HUES48 (cell line): ENCODE measurements at regions not wholly inside any gene's neighbourhood (a gene's known extent, or its start where the extent isn't known, plus 50 kb on each side); places are given as distances from the start of the nearest gene placed in this dataset.

Experiments
- H3K27ac ChIP-seq: one replicate; pipeline ENCODE4 v1.7.0; 2013; ENCODE audit warnings: low read depth, low read length, inconsistent platforms
- H3K27me3 ChIP-seq: 2 replicates; pipeline ENCODE4 v1.6.1; 2013; ENCODE audit warnings: mild to moderate bottlenecking, low read length; ENCODE audit not compliant: control insufficient read depth, insufficient read depth
- H3K36me3 ChIP-seq: 2 replicates; pipeline ENCODE4 v1.6.1; 2013; ENCODE audit warnings: low read length; ENCODE audit not compliant: control insufficient read depth, insufficient read depth
- H3K4me1 ChIP-seq: 2 replicates; pipeline ENCODE4 v1.6.1; 2013; ENCODE audit warnings: mild to moderate bottlenecking, low read length; ENCODE audit not compliant: control insufficient read depth, insufficient read depth
- H3K4me3 ChIP-seq: 2 replicates; pipeline ENCODE4 v1.5.1; 2013; ENCODE audit warnings: mild to moderate bottlenecking, low read depth, low read length
- H3K9ac ChIP-seq: 2 replicates; pipeline ENCODE4 v1.6.1; 2013; ENCODE audit warnings: mild to moderate bottlenecking, low read depth, low read length, moderate library complexity
- H3K9me3 ChIP-seq: 2 replicates; pipeline ENCODE4 v1.6.1; 2013; ENCODE audit warnings: low read length; ENCODE audit not compliant: control insufficient read depth, insufficient read depth

GRCh38 chr13:23947893-23948292 is 50.6 kb upstream of the C1QTNF9B start:
- H3K9me3 ChIP-seq: no peaks in the 10 kb centered on the region
- H3K9ac ChIP-seq: no peak overlapping the region
- no peaks in the 10 kb centered on the region for H3K36me3 ChIP-seq
- no peak overlapping the region for H3K27ac ChIP-seq
- H3K4me3 ChIP-seq: no peak overlapping the region
- H3K4me1 ChIP-seq: no peaks in the 10 kb centered on the region
- H3K27me3 ChIP-seq: no peaks in the 10 kb centered on the region

DNA sequence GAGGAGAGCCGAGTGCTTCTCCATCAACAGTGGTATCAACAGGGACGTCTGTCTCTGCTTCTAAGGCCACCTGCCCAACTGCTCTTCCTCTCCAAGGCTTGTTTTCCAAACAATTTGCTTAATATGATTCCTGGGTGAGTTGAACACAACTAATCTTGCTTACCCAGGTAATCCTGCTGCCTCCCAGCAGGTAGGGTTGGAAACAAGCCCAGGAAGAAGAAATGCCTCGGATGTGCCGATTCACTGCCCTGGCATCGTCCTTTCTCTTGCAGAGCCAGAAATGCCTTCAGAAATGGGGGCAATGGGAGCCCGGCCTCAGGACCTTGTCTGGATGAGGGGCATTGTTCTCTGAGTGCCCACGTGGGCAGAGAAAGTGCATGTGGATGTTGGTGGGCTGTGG is 51.9 kb upstream of the C1QTNF9B start:
- no peaks in the 10 kb centered on the region for H3K27me3 ChIP-seq
- H3K27ac ChIP-seq: no peak overlapping the region
- H3K36me3 ChIP-seq: no peaks in the 10 kb centered on the region
- no peaks in the 10 kb centered on the region for H3K9me3 ChIP-seq
- no peak overlapping the region for H3K9ac ChIP-seq
- H3K4me1 ChIP-seq: no peaks in the 10 kb centered on the region
- H3K4me3 ChIP-seq: no peak overlapping the region

DNA sequence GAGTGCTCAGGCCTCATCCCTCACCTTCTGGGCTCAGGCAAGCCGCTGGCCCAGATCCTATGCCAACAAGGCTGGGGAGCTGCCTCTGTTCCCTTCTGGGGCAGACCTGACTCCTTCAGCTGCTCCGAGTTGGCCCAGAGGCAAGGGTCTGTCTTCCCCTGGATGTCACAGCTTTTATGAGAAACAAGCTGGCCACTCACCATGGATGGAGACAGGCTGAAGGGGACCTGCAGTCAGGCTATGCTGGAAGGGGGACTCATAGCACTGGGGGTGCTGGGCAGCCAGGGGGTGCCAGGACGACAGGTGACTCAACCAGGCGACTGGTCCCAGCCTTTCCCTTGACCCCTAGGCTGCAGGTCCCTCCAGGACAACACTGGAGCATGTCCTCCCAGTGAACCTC is 52.4 kb upstream of the C1QTNF9B start:
- no peaks in the 10 kb centered on the region for H3K9me3 ChIP-seq

GRCh38 chr13:23950736-23951510 is 53.6 kb upstream of the C1QTNF9B start:
- Histone ChIP-seq H3K9me3 (no peaks in the 10 kb centered on the region), H3K4me3 (no peak overlapping the region), H3K36me3 (no peaks in the 10 kb centered on the region), H3K4me1 (no peaks in the 10 kb centered on the region; the same call in 1 of the 2 replicates), H3K9ac (no peak overlapping the region), H3K27me3 (no peaks in the 10 kb centered on the region), H3K27ac (no peak overlapping the region)

More for the DNA sequence above, 52.4 kb upstream of the C1QTNF9B start:
- no peaks in the 10 kb centered on the region for H3K27me3 ChIP-seq
- H3K4me3 ChIP-seq: no peak overlapping the region
- H3K4me1 ChIP-seq: no peaks in the 10 kb centered on the region
- H3K27ac ChIP-seq: no peak overlapping the region
- no peak overlapping the region for H3K9ac ChIP-seq
- no peaks in the 10 kb centered on the region for H3K36me3 ChIP-seq

GRCh38 chr13:23952796-23953195 is 55.5 kb upstream of the C1QTNF9B start:
- H3K4me3 ChIP-seq: no peak overlapping the region
- no peak overlapping the region for H3K27ac ChIP-seq
- no peaks in the 10 kb centered on the region for H3K9me3 ChIP-seq
- no peaks in the 10 kb centered on the region; the same call in 1 of the 2 replicates for H3K4me1 ChIP-seq
- H3K36me3 ChIP-seq: no peaks in the 10 kb centered on the region
- H3K9ac ChIP-seq: no peak overlapping the region
- no peaks in the 10 kb centered on the region for H3K27me3 ChIP-seq

GRCh38 chr13:23953860-23954512 is 56.7 kb upstream of the C1QTNF9B start:
- H3K36me3 ChIP-seq: no peaks in the 10 kb centered on the region
- H3K4me1 ChIP-seq: no peaks in the 10 kb centered on the region; the same call in 1 of the 2 replicates
- H3K9me3 ChIP-seq: no peaks in the 10 kb centered on the region
- H3K27ac ChIP-seq: no peak overlapping the region
- H3K27me3 ChIP-seq: no peaks in the 10 kb centered on the region
- H3K4me3 ChIP-seq: no peak overlapping the region
- no peak overlapping the region for H3K9ac ChIP-seq

GRCh38 chr13:23955064-23955463 is 57.8 kb upstream of the C1QTNF9B start:
- H3K4me3 ChIP-seq: no peak overlapping the region
- no peaks in the 10 kb centered on the region for H3K36me3 ChIP-seq
- no peaks in the 10 kb centered on the region for H3K27me3 ChIP-seq
- H3K4me1 ChIP-seq: no peaks in the 10 kb centered on the region; the same call in 1 of the 2 replicates
- no peaks in the 10 kb centered on the region for H3K9me3 ChIP-seq
- no peak overlapping the region for H3K27ac ChIP-seq
- H3K9ac ChIP-seq: no peak overlapping the region

DNA sequence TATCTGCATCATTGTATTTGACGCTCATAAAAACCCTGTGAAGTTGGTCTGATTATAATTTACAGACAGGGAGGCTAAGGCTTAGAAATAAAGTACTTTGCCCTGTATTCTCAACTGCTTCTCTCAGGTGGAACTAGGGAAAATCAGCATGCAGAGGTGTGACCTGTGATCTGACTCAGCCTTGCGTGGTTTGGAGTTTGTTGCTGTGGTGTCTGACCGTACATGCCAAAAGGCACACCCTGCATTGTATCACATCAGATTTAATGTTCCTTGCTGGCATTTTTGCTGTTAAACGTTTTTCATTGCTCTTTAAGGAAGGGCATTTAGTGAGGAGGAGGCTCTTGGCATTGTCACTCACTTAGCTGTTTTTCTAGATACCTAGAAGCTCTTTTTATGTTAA is 58.8 kb upstream of the C1QTNF9B start:
- Histone ChIP-seq H3K4me1 (no peaks in the 10 kb centered on the region; the same call in 1 of the 2 replicates), H3K36me3 (no peaks in the 10 kb centered on the region), H3K27ac (no peak overlapping the region), H3K27me3 (no peaks in the 10 kb centered on the region), H3K9me3 (no peaks in the 10 kb centered on the region), H3K9ac (no peak overlapping the region), H3K4me3 (no peak overlapping the region)

DNA sequence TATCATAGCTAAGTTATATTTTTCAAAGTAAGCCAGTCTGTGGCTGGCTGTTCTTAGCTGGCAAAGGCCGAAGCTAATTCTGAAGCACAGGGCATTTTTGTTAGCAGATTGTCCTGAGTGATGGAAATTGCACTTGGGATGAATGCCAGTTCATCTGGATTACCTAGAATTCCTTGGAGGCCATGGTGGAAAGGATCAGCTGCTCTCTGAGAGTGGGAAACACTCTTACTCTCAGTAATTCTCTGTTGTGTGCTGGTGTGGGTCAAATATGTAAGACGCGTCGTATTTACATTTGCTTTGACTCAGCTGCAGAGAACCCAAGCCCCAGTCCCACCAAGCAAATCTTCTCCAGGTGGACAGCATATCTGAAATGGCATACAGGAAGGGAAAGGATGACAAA is 60.7 kb upstream of the C1QTNF9B start:
- no peak overlapping the region for H3K27ac ChIP-seq
- no peaks in the 10 kb centered on the region; the same call in 1 of the 2 replicates for H3K4me1 ChIP-seq
- H3K36me3 ChIP-seq: no peaks in the 10 kb centered on the region
- H3K9me3 ChIP-seq: no peaks in the 10 kb centered on the region
- no peak overlapping the region for H3K4me3 ChIP-seq
- H3K9ac ChIP-seq: no peak overlapping the region
- H3K27me3 ChIP-seq: no peaks in the 10 kb centered on the region

- Histone ChIP-seq H3K9ac (no peak overlapping the region), H3K4me3 (no peak overlapping the region), H3K9me3 (no peaks in the 10 kb centered on the region), H3K36me3 (no peaks in the 10 kb centered on the region), H3K27ac (no peak overlapping the region), H3K27me3 (no peaks in the 10 kb centered on the region), H3K4me1 (no peaks in the 10 kb centered on the region; the same call in 1 of the 2 replicates)
These were observed 62.0 kb upstream of the C1QTNF9B start for GRCh38 chr13:23959231-23959862.
